Neural progenitor cell (in vitro differentiated cells): ENCODE measurements at regions not wholly inside any gene's neighbourhood (a gene's known extent, or its start where the extent isn't known, plus 50 kb on each side); places are given as distances from the start of the nearest gene placed in this dataset.

Experiments
- EZH2 ChIP-seq: fragments of 200-600 bp; sonication (generic); IDR thresholded peaks from 2 replicates; pipeline ENCODE4 v1.6.1; 2017; ENCODE audit warnings: antibody characterized with exemption, mild to moderate bottlenecking, moderate library complexity
- TF ChIP-seq, protein P1 (sequence below): fragments of 200-600 bp; sonication (generic); IDR thresholded peaks from 2 replicates; pipeline ENCODE4 v1.5.1; 2017; ENCODE audit warnings: antibody characterized with exemption, mild to moderate bottlenecking

DNA sequence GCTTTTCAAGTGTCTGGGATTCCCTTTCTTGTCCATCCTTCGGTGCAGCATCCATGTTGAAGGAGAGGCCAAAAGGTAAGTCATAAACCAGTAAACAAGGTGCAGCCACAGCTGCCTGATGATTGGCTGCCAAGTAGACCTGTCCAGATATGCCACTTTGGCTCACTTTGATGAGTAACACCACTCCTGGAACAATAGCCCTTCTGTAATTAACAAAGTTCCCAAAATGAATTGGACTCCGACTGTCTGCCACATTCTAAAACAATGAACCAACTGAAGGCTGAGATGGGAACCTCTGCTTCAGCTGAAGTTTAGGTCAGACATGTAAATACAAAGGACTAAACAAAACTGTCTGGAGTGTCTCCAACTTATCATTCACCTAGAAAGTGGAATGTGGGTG, 82.2 kb upstream of the LGALSL start:
- TF ChIP-seq, protein P1, sequence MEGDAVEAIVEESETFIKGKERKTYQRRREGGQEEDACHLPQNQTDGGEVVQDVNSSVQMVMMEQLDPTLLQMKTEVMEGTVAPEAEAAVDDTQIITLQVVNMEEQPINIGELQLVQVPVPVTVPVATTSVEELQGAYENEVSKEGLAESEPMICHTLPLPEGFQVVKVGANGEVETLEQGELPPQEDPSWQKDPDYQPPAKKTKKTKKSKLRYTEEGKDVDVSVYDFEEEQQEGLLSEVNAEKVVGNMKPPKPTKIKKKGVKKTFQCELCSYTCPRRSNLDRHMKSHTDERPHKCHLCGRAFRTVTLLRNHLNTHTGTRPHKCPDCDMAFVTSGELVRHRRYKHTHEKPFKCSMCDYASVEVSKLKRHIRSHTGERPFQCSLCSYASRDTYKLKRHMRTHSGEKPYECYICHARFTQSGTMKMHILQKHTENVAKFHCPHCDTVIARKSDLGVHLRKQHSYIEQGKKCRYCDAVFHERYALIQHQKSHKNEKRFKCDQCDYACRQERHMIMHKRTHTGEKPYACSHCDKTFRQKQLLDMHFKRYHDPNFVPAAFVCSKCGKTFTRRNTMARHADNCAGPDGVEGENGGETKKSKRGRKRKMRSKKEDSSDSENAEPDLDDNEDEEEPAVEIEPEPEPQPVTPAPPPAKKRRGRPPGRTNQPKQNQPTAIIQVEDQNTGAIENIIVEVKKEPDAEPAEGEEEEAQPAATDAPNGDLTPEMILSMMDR = no peak
- TF ChIP-seq EZH2 = no peak
